Lower leg skin (tissue), 3 donors: ENCODE measurements at regions not wholly inside any gene's neighbourhood (a gene's known extent, or its start where the extent isn't known, plus 50 kb on each side); places are given as distances from the start of the nearest gene placed in this dataset.

Experiments
- POLR2A ChIP-seq, 2 donors: fragments of 450-650 bp; IDR thresholded peaks; one replicate each; pipeline ENCODE4 v1.6.1; 2016 to 2017; ENCODE audit warnings: antibody characterized with exemption in 2 of 2, mild to moderate bottlenecking in 1 of 2, moderate library complexity in 1 of 2
- TF ChIP-seq, protein P1 (sequence below), 3 donors: fragments of 450-650 bp; IDR thresholded peaks; one replicate each; pipeline ENCODE4 v1.5.1; 2016; ENCODE audit warnings: antibody characterized with exemption in 3 of 3, mild to moderate bottlenecking in 3 of 3, moderate library complexity in 2 of 3

DNA sequence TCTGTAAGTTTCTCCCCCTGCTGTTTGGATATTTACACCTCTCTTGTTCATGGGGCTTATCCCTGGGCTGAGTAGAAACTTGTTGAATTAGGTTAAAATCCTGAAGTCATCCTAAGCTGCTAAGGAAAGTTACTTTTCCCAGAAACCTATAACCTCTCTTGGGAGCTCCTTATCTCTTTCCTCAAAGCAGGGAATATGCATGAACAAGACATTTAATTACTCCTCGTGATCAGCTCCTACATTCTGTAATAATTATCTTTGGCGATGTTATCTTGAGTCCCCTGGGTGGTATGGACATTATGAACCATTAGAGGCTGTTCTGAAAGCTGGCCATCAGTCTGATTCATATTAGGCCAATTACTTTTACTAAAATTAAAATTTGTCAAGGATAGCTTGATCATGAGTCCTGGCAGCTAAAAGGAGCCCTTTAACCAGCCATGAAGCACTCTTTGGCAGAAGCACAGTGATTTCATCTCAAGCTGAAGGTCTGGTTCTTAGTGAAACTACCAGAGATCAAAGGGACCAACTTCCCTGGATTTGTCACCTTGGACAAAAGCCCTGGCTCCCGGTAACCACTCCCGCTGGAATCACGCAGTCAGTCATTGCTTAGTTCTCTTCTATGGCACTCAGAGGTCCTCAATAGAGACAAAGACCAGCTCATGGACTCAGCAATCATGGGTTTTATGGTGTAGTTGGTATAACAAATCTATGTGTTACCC, 811.8 kb downstream of the UQCRFS1 start:
- TF ChIP-seq, protein P1, sequence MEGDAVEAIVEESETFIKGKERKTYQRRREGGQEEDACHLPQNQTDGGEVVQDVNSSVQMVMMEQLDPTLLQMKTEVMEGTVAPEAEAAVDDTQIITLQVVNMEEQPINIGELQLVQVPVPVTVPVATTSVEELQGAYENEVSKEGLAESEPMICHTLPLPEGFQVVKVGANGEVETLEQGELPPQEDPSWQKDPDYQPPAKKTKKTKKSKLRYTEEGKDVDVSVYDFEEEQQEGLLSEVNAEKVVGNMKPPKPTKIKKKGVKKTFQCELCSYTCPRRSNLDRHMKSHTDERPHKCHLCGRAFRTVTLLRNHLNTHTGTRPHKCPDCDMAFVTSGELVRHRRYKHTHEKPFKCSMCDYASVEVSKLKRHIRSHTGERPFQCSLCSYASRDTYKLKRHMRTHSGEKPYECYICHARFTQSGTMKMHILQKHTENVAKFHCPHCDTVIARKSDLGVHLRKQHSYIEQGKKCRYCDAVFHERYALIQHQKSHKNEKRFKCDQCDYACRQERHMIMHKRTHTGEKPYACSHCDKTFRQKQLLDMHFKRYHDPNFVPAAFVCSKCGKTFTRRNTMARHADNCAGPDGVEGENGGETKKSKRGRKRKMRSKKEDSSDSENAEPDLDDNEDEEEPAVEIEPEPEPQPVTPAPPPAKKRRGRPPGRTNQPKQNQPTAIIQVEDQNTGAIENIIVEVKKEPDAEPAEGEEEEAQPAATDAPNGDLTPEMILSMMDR (IDR thresholded peaks at IDR 0.05): no peak
- no peak for TF ChIP-seq POLR2A (IDR thresholded peaks at IDR 0.05)
